Mesendoderm (in vitro differentiated cells): ENCODE measurements at regions not wholly inside any gene's neighbourhood (a gene's known extent, or its start where the extent isn't known, plus 50 kb on each side); places are given as distances from the start of the nearest gene placed in this dataset.
A peak's percentile ranks its signal among the peaks of the same experiment; 100 is the strongest.

Experiments
- DNase-seq: peaks from one replicate; pipeline ENCODE4 v3.0.0; 2013
- H2AK5ac ChIP-seq: 2 replicates; pipeline ENCODE4 v1.6.1; 2013; ENCODE audit warnings: low read length, inconsistent platforms
- H2BK120ac ChIP-seq: 2 replicates; pipeline ENCODE4 v1.6.1; 2013; ENCODE audit warnings: low read depth, mild to moderate bottlenecking, low read length, moderate library complexity, mixed read lengths
- H2BK15ac ChIP-seq: replicated peaks from 2 replicates; pipeline ENCODE4 v1.6.1; 2013; ENCODE audit warnings: low read depth, mild to moderate bottlenecking, moderate library complexity
- H2BK5ac ChIP-seq: 2 replicates; pipeline ENCODE4 v1.6.1; 2013; ENCODE audit warnings: low read length, inconsistent platforms
- H3K18ac ChIP-seq: 2 replicates; pipeline ENCODE4 v1.6.1; 2013; ENCODE audit warnings: mild to moderate bottlenecking, low read length, mixed read lengths
- H3K23ac ChIP-seq: one replicate; pipeline ENCODE4 v1.6.1; 2013; ENCODE audit warnings: low read length
- H3K27ac ChIP-seq: 2 replicates; pipeline ENCODE4 v1.5.1; 2013; ENCODE audit warnings: low read depth, mild to moderate bottlenecking, inconsistent platforms, low read length, moderate library complexity
- H3K27me3 ChIP-seq: 2 replicates; pipeline ENCODE4 v1.6.1; 2013; ENCODE audit warnings: low read length, control low read depth, mild to moderate bottlenecking, inconsistent platforms; ENCODE audit not compliant: insufficient read depth, poor library complexity
- H3K36me3 ChIP-seq: 2 replicates; pipeline ENCODE4 v1.6.1; 2013; ENCODE audit warnings: low read length, inconsistent platforms; ENCODE audit not compliant: control insufficient read depth, insufficient read depth
- H3K4ac ChIP-seq: one replicate; pipeline ENCODE4 v1.6.1; 2013; ENCODE audit warnings: low read depth, mild to moderate bottlenecking, low read length, moderate library complexity
- H3K4me1 ChIP-seq: 2 replicates; pipeline ENCODE4 v1.6.1; 2013; ENCODE audit warnings: low read depth, low read length, inconsistent platforms; ENCODE audit not compliant: control insufficient read depth
- H3K4me2 ChIP-seq: 2 replicates; pipeline ENCODE4 v1.6.1; 2013; ENCODE audit warnings: low read length
- H3K4me3 ChIP-seq: 2 replicates; pipeline ENCODE4 v1.5.1; 2013; ENCODE audit warnings: mild to moderate bottlenecking, low read length
- H3K56ac ChIP-seq: one replicate; pipeline ENCODE4 v1.6.1; 2013; ENCODE audit warnings: low read length
- H3K79me1 ChIP-seq: 2 replicates; pipeline ENCODE4 v1.6.1; 2013; ENCODE audit warnings: low read length, inconsistent platforms
- H3K79me2 ChIP-seq: 2 replicates; pipeline ENCODE4 v1.6.1; 2013; ENCODE audit warnings: mild to moderate bottlenecking, low read length; ENCODE audit not compliant: control insufficient read depth, insufficient read depth
- H3K9ac ChIP-seq: 2 replicates; pipeline ENCODE4 v1.6.1; 2013; ENCODE audit warnings: low read length, inconsistent platforms
- H4K5ac ChIP-seq: one replicate; pipeline ENCODE4 v1.6.1; 2013; ENCODE audit warnings: low read length
- H4K8ac ChIP-seq: one replicate; pipeline ENCODE4 v1.6.1; 2013; ENCODE audit warnings: low read depth, mild to moderate bottlenecking, control low read depth, low read length, moderate library complexity
- WGBS: extraction: QIAGEN DNeasy Blood & Tissue Kit; methylation state at CpG from one replicate; pipeline ENCODE4 v1.1.7; 2013; ENCODE audit warnings: low lambda C conversion rate, missing lambda C conversion rate; ENCODE audit not compliant: insufficient coverage; ENCODE audit errors: extremely low coverage; 5-methylcytosine and 5-hydroxymethylcytosine counted together

- H3K27me3 ChIP-seq: no peaks in the 10 kb centered on the region
- no peak overlapping the region for H2AK5ac ChIP-seq
- no peak overlapping the region for H3K56ac ChIP-seq
- H4K5ac ChIP-seq: no peak overlapping the region
- H3K23ac ChIP-seq: no peak overlapping the region
- H3K4me1 ChIP-seq: peaks cover 8% of the 10 kb centered on the region
- H3K4me2 ChIP-seq: no peak overlapping the region
- no peaks in the 10 kb centered on the region for H3K79me1 ChIP-seq
- no peak overlapping the region for H3K27ac ChIP-seq
- no peak overlapping the region for H3K9ac ChIP-seq
- no peak overlapping the region for H4K8ac ChIP-seq
- H2BK120ac ChIP-seq: no peak overlapping the region
- no peak overlapping the region for H2BK5ac ChIP-seq
- H2BK15ac ChIP-seq: no peak overlapping the region
- WGBS: no CpG with 5 or more reads among the region's 9 CpGs
- no peak overlapping the region for H3K4me3 ChIP-seq
- no peaks in the 10 kb centered on the region for H3K36me3 ChIP-seq
- no peaks in the 10 kb centered on the region for H3K79me2 ChIP-seq
- DNase-seq: no peak
- no peak overlapping the region for H3K4ac ChIP-seq
- H3K18ac ChIP-seq: no peak overlapping the region
Measured at GRCh38 chr20:23152308-23152892, 66.3 kb upstream of the CD93 start.

GRCh38 chr20:23151885-23152284, 65.8 kb upstream of the CD93 start:
- Histone ChIP-seq H3K56ac (no peak overlapping the region), H4K8ac (no peak overlapping the region), H3K4ac (no peak overlapping the region), H3K9ac (no peak overlapping the region), H2AK5ac (no peak overlapping the region), H3K18ac (no peak overlapping the region), H3K27ac (no peak overlapping the region), H3K27me3 (no peaks in the 10 kb centered on the region), H3K79me1 (no peaks in the 10 kb centered on the region), H3K23ac (no peak overlapping the region), H2BK15ac (no peak overlapping the region), H2BK120ac (no peak overlapping the region), H2BK5ac (no peak overlapping the region), H4K5ac (no peak overlapping the region), H3K36me3 (no peaks in the 10 kb centered on the region), H3K79me2 (no peaks in the 10 kb centered on the region), H3K4me3 (no peak overlapping the region), H3K4me2 (no peak overlapping the region), H3K4me1 (peaks cover 8% of the 10 kb centered on the region)
- no CpG with 5 or more reads among the region's 8 CpGs for WGBS
- DNase-seq: no peak

- Histone ChIP-seq H2AK5ac (peak overlapping the region; percentile 77), H3K9ac (no peak overlapping the region), H3K79me1 (no peaks in the 10 kb centered on the region), H4K5ac (no peak overlapping the region), H3K4me3 (no peak overlapping the region), H3K4me1 (peaks cover 8% of the 10 kb centered on the region), H2BK120ac (no peak overlapping the region), H3K27me3 (no peaks in the 10 kb centered on the region), H4K8ac (no peak overlapping the region), H2BK15ac (no peak overlapping the region), H3K27ac (no peak overlapping the region), H3K36me3 (no peaks in the 10 kb centered on the region), H3K79me2 (no peaks in the 10 kb centered on the region), H3K56ac (no peak overlapping the region), H3K18ac (no peak overlapping the region), H3K23ac (no peak overlapping the region), H3K4me2 (no peak overlapping the region), H3K4ac (no peak overlapping the region), H2BK5ac (no peak overlapping the region)
- no CpG with 5 or more reads among the region's 8 CpGs for WGBS
- no peak for DNase-seq
Measured at GRCh38 chr20:23151008-23151703, 65.0 kb upstream of the CD93 start.

- WGBS: no CpG with 5 or more reads among the region's 8 CpGs
- H2BK120ac ChIP-seq: no peak overlapping the region
- no peak overlapping the region for H3K27ac ChIP-seq
- no peak overlapping the region for H2AK5ac ChIP-seq
- no peak overlapping the region for H3K18ac ChIP-seq
- no peaks in the 10 kb centered on the region for H3K27me3 ChIP-seq
- H2BK15ac ChIP-seq: no peak overlapping the region
- H3K4me1 ChIP-seq: peaks cover 8% of the 10 kb centered on the region
- no peak overlapping the region for H3K4me2 ChIP-seq
- H3K36me3 ChIP-seq: no peaks in the 10 kb centered on the region
- no peak overlapping the region for H3K4me3 ChIP-seq
- H2BK5ac ChIP-seq: no peak overlapping the region
- H3K79me1 ChIP-seq: no peaks in the 10 kb centered on the region
- H3K9ac ChIP-seq: no peak overlapping the region
- H3K23ac ChIP-seq: no peak overlapping the region
- no peak overlapping the region for H3K4ac ChIP-seq
- no peak for DNase-seq
- no peaks in the 10 kb centered on the region for H3K79me2 ChIP-seq
- H4K5ac ChIP-seq: no peak overlapping the region
- H4K8ac ChIP-seq: no peak overlapping the region
- H3K56ac ChIP-seq: no peak overlapping the region
Measured at GRCh38 chr20:23150304-23151007, 64.3 kb upstream of the CD93 start.

- no peak overlapping the region for H3K27ac ChIP-seq
- no peak overlapping the region for H3K56ac ChIP-seq
- H2BK5ac ChIP-seq: no peak overlapping the region
- H3K9ac ChIP-seq: no peak overlapping the region
- H3K79me2 ChIP-seq: no peaks in the 10 kb centered on the region
- peaks cover 5% of the 10 kb centered on the region for H3K4me1 ChIP-seq
- no CpG with 5 or more reads among the region's 7 CpGs for WGBS
- H3K4me2 ChIP-seq: no peak overlapping the region
- no peak overlapping the region for H2AK5ac ChIP-seq
- H3K36me3 ChIP-seq: no peaks in the 10 kb centered on the region
- no peak overlapping the region for H3K18ac ChIP-seq
- H3K79me1 ChIP-seq: no peaks in the 10 kb centered on the region
- no peak for DNase-seq
- no peak overlapping the region for H3K23ac ChIP-seq
- no peak overlapping the region for H2BK15ac ChIP-seq
- no peak overlapping the region for H4K5ac ChIP-seq
- no peaks in the 10 kb centered on the region for H3K27me3 ChIP-seq
- no peak overlapping the region for H3K4me3 ChIP-seq
- no peak overlapping the region for H4K8ac ChIP-seq
- no peak overlapping the region for H2BK120ac ChIP-seq
- no peak overlapping the region for H3K4ac ChIP-seq
Measured at GRCh38 chr20:23149623-23150279, 63.6 kb upstream of the CD93 start.
